Panc1 (cell line): ENCODE measurements at regions not wholly inside any gene's neighbourhood (a gene's known extent, or its start where the extent isn't known, plus 50 kb on each side); places are given as distances from the start of the nearest gene placed in this dataset.

Experiments used
- ATAC-seq: fragments of 200-7000 bp; cut with Tn5 transposase; 2 replicates; pipeline ENCODE4 v1.9.1; 2020; ENCODE audit warnings: mild to moderate bottlenecking, moderate library complexity
- BruUV-seq: library from RNA; stranded (reverse); fragments of 400-500 nt; replicated peaks from 2 replicates; lab custom pipeline; 2021; lab: Mats Ljungman, UMichigan
- CTCF ChIA-PET: fragments of 300-600 bp; sonication (Branson Sonifier 250); formaldehyde crosslinking; loops from one replicate; lab custom pipeline; 2022; ENCODE audit warnings: antibody characterized with exemption; lab: Charles Lee
- POLR2A ChIA-PET: fragments of 300-600 bp; sonication (Branson Sonifier 250); formaldehyde crosslinking; loops from one replicate; lab custom pipeline; 2022; ENCODE audit warnings: antibody characterized with exemption; lab: Charles Lee
- DNase-seq: peaks from one replicate; pipeline ENCODE4 v3.0.0-alpha.2; 2010; ENCODE audit warnings: low read depth, low spot score
- H3K27ac ChIP-seq: 2 replicates; pipeline ENCODE4 v1.5.1; 2011; ENCODE audit warnings: mild to moderate bottlenecking, low read length, inconsistent platforms
- H3K27me3 ChIP-seq: fragments of 200-500 bp; sonication (Bioruptor generic); 2 replicates; pipeline ENCODE4 v1.6.0; 2014; ENCODE audit warnings: low read length, inconsistent platforms; ENCODE audit not compliant: control insufficient read depth, insufficient read depth
- H3K36me3 ChIP-seq: fragments of 200-500 bp; sonication (Bioruptor generic); 2 replicates; pipeline ENCODE4 v1.5.1; 2014; ENCODE audit warnings: inconsistent platforms, mild to moderate bottlenecking, low read length, moderate library complexity; ENCODE audit not compliant: control insufficient read depth, insufficient read depth
- H3K4me1 ChIP-seq: 2 replicates; pipeline ENCODE4 v1.5.1; 2011; ENCODE audit warnings: inconsistent platforms, mild to moderate bottlenecking, low read length, moderate library complexity; ENCODE audit not compliant: control insufficient read depth, insufficient read depth
- H3K4me3 ChIP-seq, 2 experiments: 2 replicates each; pipeline ENCODE4 v1.5.1; 2011 to 2012; ENCODE audit warnings: low read depth in 2 of 2, low read length in 2 of 2, mild to moderate bottlenecking in 2 of 2, inconsistent platforms in 1 of 2, moderate library complexity in 1 of 2
- H3K9me3 ChIP-seq: fragments of 200-500 bp; sonication (Bioruptor generic); 2 replicates; pipeline ENCODE4 v1.5.1; 2014; ENCODE audit warnings: low read depth, mild to moderate bottlenecking, inconsistent platforms, low read length, moderate library complexity; ENCODE audit not compliant: control insufficient read depth, insufficient read depth
- CTCF ChIP-seq: fragments of 450-650 bp; IDR thresholded peaks from 2 replicates; pipeline ENCODE4 v1.5.1; 2017; ENCODE audit warnings: mild to moderate bottlenecking
- POLR2AphosphoS5 ChIP-seq: IDR thresholded peaks from 2 replicates; pipeline ENCODE4 v1.6.1; 2012; ENCODE audit warnings: mild to moderate bottlenecking, low read depth, low read length, moderate library complexity
- REST ChIP-seq, 2 experiments: IDR thresholded peaks; 2 replicates each; pipeline ENCODE4 v1.6.1; 2011 to 2012; ENCODE audit warnings: low read depth in 2 of 2, control low read depth in 1 of 2, low read length in 1 of 2, mild to moderate bottlenecking in 1 of 2, moderate library complexity in 1 of 2; ENCODE audit not compliant: insufficient read depth in 1 of 2
- SIN3A ChIP-seq: IDR thresholded peaks from 2 replicates; pipeline ENCODE4 v1.6.1; 2012; ENCODE audit warnings: low read depth, mild to moderate bottlenecking, low read length, moderate library complexity, borderline replicate concordance; ENCODE audit not compliant: insufficient read depth
- TCF7L2 ChIP-seq: IDR thresholded peaks from 2 replicates; pipeline ENCODE4 v1.6.1; 2011; ENCODE audit warnings: mild to moderate bottlenecking, low read depth, low read length, inconsistent platforms
- in situ Hi-C: cut with HindIII; loops from 2 replicates; pipeline ENCODE4 v1.10.0; 2016; ENCODE audit warnings: low sequenced_read_pairs, low pct_unique_long_range_greater_than_20kb
- intact Hi-C: fragments of 100-400 bp; cut with micrococcal nuclease; formaldehyde crosslinking; loops from one replicate; pipeline ENCODE4 v1.10.0; 2022; ENCODE audit not compliant: unreplicated experiment

GRCh38 chr13:90838317-90838960 lies 509.0 kb upstream of the MIR17HG start:
- Histone ChIP-seq H3K27me3 (no peaks in the 10 kb centered on the region), H3K27ac (peak overlapping the region; percentile 85), H3K4me1 (no peaks in the 10 kb centered on the region), H3K36me3 (no peaks in the 10 kb centered on the region), H3K9me3 (peaks cover 3% of the 10 kb centered on the region; the same call in 1 of the 2 replicates), H3K4me3 (no peak overlapping the region)
- ATAC-seq (peak; percentile 82), DNase-seq (no peak)
- POLR2A ChIA-PET = no interaction called here
- in situ Hi-C loops (no loop called here), intact Hi-C loops (no loop called here)
- CTCF ChIA-PET = interaction anchor here (0.7 kb wide), 1 partner anchor 787 kb away, joined by 5 read pairs; no protein-coding TSS in a partner anchor
- no TSS peak for BruUV-seq
- TF ChIP-seq REST (IDR thresholded peaks at IDR 0.05; ENCODE audit: insufficient read depth in 1 of 2, low read depth in 2 of 2, low read length in 1 of 2) = no peak
- no peak for TF ChIP-seq SIN3A
- TF ChIP-seq CTCF = no peak
- TF ChIP-seq TCF7L2 = no peak
- TF ChIP-seq POLR2AphosphoS5 = no peak

GRCh38 chr13:90839061-90839460 lies 508.4 kb upstream of the MIR17HG start:
- intact Hi-C loops (no loop called here), in situ Hi-C loops (no loop called here)
- H3K27ac ChIP-seq = no peak overlapping the region; the same call in 1 of the 2 replicates
- ATAC-seq (peak; percentile 89), DNase-seq (no peak)
- peaks cover 3% of the 10 kb centered on the region; the same call in 1 of the 2 replicates for H3K9me3 ChIP-seq
- H3K4me3 ChIP-seq = no peak overlapping the region
- POLR2A ChIA-PET = no interaction called here
- CTCF ChIA-PET = interaction anchor here (0.7 kb wide), 1 partner anchor 788 kb away, joined by 5 read pairs; no protein-coding TSS in a partner anchor
- no peaks in the 10 kb centered on the region for H3K27me3 ChIP-seq
- no TSS peak for BruUV-seq
- no peaks in the 10 kb centered on the region for H3K4me1 ChIP-seq
- TF ChIP-seq POLR2AphosphoS5 (no peak), TCF7L2 (peak; percentile 78)
- H3K36me3 ChIP-seq = no peaks in the 10 kb centered on the region

GRCh38 chr13:90846936-90847335 lies 500.6 kb upstream of the MIR17HG start:
- no peak for TF ChIP-seq POLR2AphosphoS5
- TF ChIP-seq SIN3A = no peak
- TF ChIP-seq CTCF = no peak
- TF ChIP-seq REST (IDR thresholded peaks at IDR 0.05; ENCODE audit: insufficient read depth in 1 of 2, low read depth in 2 of 2, low read length in 1 of 2) = no peak
- no peak for TF ChIP-seq TCF7L2
- no peaks in the 10 kb centered on the region for H3K27me3 ChIP-seq
- H3K4me1 ChIP-seq = no peaks in the 10 kb centered on the region
- CTCF ChIA-PET = no interaction called here
- in situ Hi-C loops = no loop called here
- no peaks in the 10 kb centered on the region for H3K9me3 ChIP-seq
- no TSS peak for BruUV-seq
- DNase-seq (no peak), ATAC-seq (no peak)
- no peaks in the 10 kb centered on the region for H3K36me3 ChIP-seq
- no peak overlapping the region for H3K27ac ChIP-seq
- H3K4me3 ChIP-seq = no peak overlapping the region
- POLR2A ChIA-PET = no interaction called here
- intact Hi-C loops = no loop called here
